Thyroid gland (tissue), 4 donors: ENCODE measurements at regions not wholly inside any gene's neighbourhood (a gene's known extent, or its start where the extent isn't known, plus 50 kb on each side); places are given as distances from the start of the nearest gene placed in this dataset.

ENCODE experiments used
- DNase-seq, 2 donors: peaks; one replicate each; pipeline ENCODE4 v3.0.0-alpha.2; 2019
- H3K27ac ChIP-seq, 3 donors: fragments of 200-600 bp; sonication (generic); 1 replicate in 2 of 3; 2 replicates in 1 of 3; pipeline ENCODE4 v1.5.1; 2016 to 2019; ENCODE audit warnings: mild to moderate bottlenecking in 1 of 3, moderate library complexity in 1 of 3
- H3K27me3 ChIP-seq: fragments of 200-600 bp; sonication (generic); one replicate; pipeline ENCODE4 v1.5.1; 2019
- H3K36me3 ChIP-seq, 2 donors: fragments of 200-600 bp; sonication (generic); one replicate each; pipeline ENCODE4 v1.5.1; 2016 to 2019
- H3K4me1 ChIP-seq, 2 donors: fragments of 200-600 bp; sonication (generic); one replicate each; pipeline ENCODE4 v1.5.1; 2017 to 2019
- H3K4me3 ChIP-seq, 3 donors: fragments of 200-600 bp; sonication (generic); replicated peaks in 1 of 3; 1 replicate in 2 of 3; 2 replicates in 1 of 3; pipeline ENCODE4 v1.5.1; 2016; ENCODE audit warnings: mild to moderate bottlenecking in 1 of 3
- H3K9me3 ChIP-seq: fragments of 200-600 bp; sonication (generic); one replicate; pipeline ENCODE4 v1.5.1; 2017
- CTCF ChIP-seq, 6 experiments: fragments of 200-600 bp in 3 of 6; fragments of 450-650 bp in 3 of 6; sonication (generic) in 3 of 6; IDR thresholded peaks; one replicate each; pipeline ENCODE4 v1.5.1; 2016 to 2019; ENCODE audit warnings: antibody characterized with exemption in 6 of 6, mild to moderate bottlenecking in 2 of 6, inconsistent platforms in 1 of 6, moderate library complexity in 1 of 6
- POLR2A ChIP-seq, 2 donors: fragments of 450-650 bp; IDR thresholded peaks; one replicate each; pipeline ENCODE4 v1.6.1; 2017; ENCODE audit warnings: antibody characterized with exemption in 2 of 2, mild to moderate bottlenecking in 2 of 2, moderate library complexity in 1 of 2
- WGBS, 2 donors: methylation state at CpG; one replicate each; pipeline ENCODE4 v1.1.5; 2017; 5-methylcytosine and 5-hydroxymethylcytosine counted together
- intact Hi-C: fragments of 100-400 bp; cut with DNase I; formaldehyde crosslinking; loops from one replicate; pipeline ENCODE4 v1.15.1; 2023

GRCh38 chrX:42093756-42094155 lies 170.4 kb upstream of the CASK start:
- intact Hi-C loops = no loop called here
- H3K27me3 ChIP-seq = no peaks in the 10 kb centered on the region
- no peak overlapping the region for H3K4me3 ChIP-seq
- 69 to 79% methylated on average over 6 of the region's 6 CpGs for WGBS, 2 donors
- no peaks in the 10 kb centered on the region for H3K9me3 ChIP-seq
- H3K36me3 ChIP-seq = no peaks in the 10 kb centered on the region
- TF ChIP-seq POLR2A (IDR thresholded peaks at IDR 0.05) = no peak
- TF ChIP-seq CTCF (IDR thresholded peaks at IDR 0.05) = no peak
- DNase-seq = no peak
- no peak overlapping the region for H3K27ac ChIP-seq
- H3K4me1 ChIP-seq = no peaks in the 10 kb centered on the region

GRCh38 chrX:42090395-42090794 lies 167.0 kb upstream of the CASK start:
- intact Hi-C loops = no loop called here
- TF ChIP-seq CTCF (IDR thresholded peaks at IDR 0.05) (no peak), POLR2A (IDR thresholded peaks at IDR 0.05) (no peak)
- 86 to 95% methylated on average over 1 of the region's 1 CpG for WGBS, 2 donors
- Histone ChIP-seq H3K4me1 (no peaks in the 10 kb centered on the region), H3K36me3 (no peaks in the 10 kb centered on the region), H3K9me3 (no peaks in the 10 kb centered on the region), H3K4me3 (no peak overlapping the region), H3K27ac (no peak overlapping the region), H3K27me3 (no peaks in the 10 kb centered on the region)
- no peak for DNase-seq

GRCh38 chrX:42089031-42089430 lies 165.7 kb upstream of the CASK start:
- 94% methylated on average over 5 of the region's 5 CpGs for WGBS, 2 donors

GRCh38 chrX:42087960-42088359 lies 164.6 kb upstream of the CASK start:
- no peaks in the 10 kb centered on the region for H3K9me3 ChIP-seq
- no peak overlapping the region for H3K27ac ChIP-seq
- TF ChIP-seq CTCF (IDR thresholded peaks at IDR 0.05) (no peak), POLR2A (IDR thresholded peaks at IDR 0.05) (no peak)
- no peaks in the 10 kb centered on the region for H3K36me3 ChIP-seq
- H3K27me3 ChIP-seq = no peaks in the 10 kb centered on the region
- H3K4me3 ChIP-seq = no peak overlapping the region
- intact Hi-C loops = no loop called here
- DNase-seq = no peak
- no peaks in the 10 kb centered on the region for H3K4me1 ChIP-seq

More at GRCh38 chrX:42089031-42089430, 165.7 kb upstream of the CASK start:
- TF ChIP-seq POLR2A (IDR thresholded peaks at IDR 0.05) = no peak
- TF ChIP-seq CTCF (IDR thresholded peaks at IDR 0.05) = no peak
- Histone ChIP-seq H3K4me1 (no peaks in the 10 kb centered on the region), H3K27ac (no peak overlapping the region), H3K4me3 (no peak overlapping the region), H3K9me3 (no peaks in the 10 kb centered on the region), H3K36me3 (no peaks in the 10 kb centered on the region), H3K27me3 (no peaks in the 10 kb centered on the region)
- DNase-seq = no peak
- intact Hi-C loops = no loop called here

- intact Hi-C loops = no loop called here
- Histone ChIP-seq H3K4me1 (no peaks in the 10 kb centered on the region), H3K27me3 (no peaks in the 10 kb centered on the region), H3K27ac (no peak overlapping the region), H3K9me3 (no peaks in the 10 kb centered on the region), H3K36me3 (no peaks in the 10 kb centered on the region), H3K4me3 (no peak overlapping the region)
- WGBS, 2 donors = 68 to 71% methylated on average over 4 of the region's 4 CpGs
- TF ChIP-seq CTCF (IDR thresholded peaks at IDR 0.05) = no peak
- no peak for TF ChIP-seq POLR2A (IDR thresholded peaks at IDR 0.05)
- no peak for DNase-seq
These were observed 162.5 kb upstream of the CASK start for GRCh38 chrX:42085836-42086235.
